Breast epithelium (tissue), 4 donors: ENCODE measurements at regions not wholly inside any gene's neighbourhood (a gene's known extent, or its start where the extent isn't known, plus 50 kb on each side); places are given as distances from the start of the nearest gene placed in this dataset.
"Not testable (repeated sequence)": the region's sequence is repeated elsewhere in the genome, so short reads cannot be mapped to it uniquely, and the experiment has no call there.

ENCODE experiments used
- DNase-seq, 2 donors: peaks; one replicate each; pipeline ENCODE4 v3.0.0-alpha.2; 2019; ENCODE audit warnings: low spot score in 2 of 2
- H3K27ac ChIP-seq, 2 donors: fragments of 200-600 bp; sonication (generic) in 1 of 2; one replicate each; pipeline ENCODE4 v1.5.1; 2016 to 2019; ENCODE audit warnings: mild to moderate bottlenecking in 1 of 2
- H3K27me3 ChIP-seq, 2 donors: fragments of 200-600 bp; sonication (generic) in 1 of 2; one replicate each; pipeline versions ENCODE4 v1.5.1 to v1.6.0; 2017 to 2019; ENCODE audit warnings: control low read depth in 1 of 2, mild to moderate bottlenecking in 1 of 2
- H3K36me3 ChIP-seq: fragments of 200-600 bp; one replicate; pipeline ENCODE4 v1.5.1; 2019
- H3K4me1 ChIP-seq, 2 donors: fragments of 200-600 bp; sonication (generic); one replicate each; pipeline ENCODE4 v1.5.1; 2016 to 2019; ENCODE audit warnings: control low read depth in 1 of 2
- H3K4me3 ChIP-seq, 3 donors: fragments of 200-600 bp; sonication (generic); 1 replicate in 2 of 3; 2 replicates in 1 of 3; pipeline ENCODE4 v1.5.1; 2016 to 2019; ENCODE audit warnings: mild to moderate bottlenecking in 3 of 3, moderate library complexity in 2 of 3
- H3K9me3 ChIP-seq, 2 donors: fragments of 200-600 bp; sonication (generic) in 1 of 2; one replicate each; pipeline ENCODE4 v1.5.1; 2016 to 2019; ENCODE audit warnings: control low read depth in 1 of 2
- CTCF ChIP-seq, 3 donors: fragments of 450-650 bp; IDR thresholded peaks; one replicate each; pipeline ENCODE4 v1.5.1; 2016 to 2017; ENCODE audit warnings: antibody characterized with exemption in 3 of 3, mild to moderate bottlenecking in 3 of 3, moderate library complexity in 3 of 3
- POLR2A ChIP-seq: fragments of 450-650 bp; IDR thresholded peaks from one replicate; pipeline ENCODE4 v1.6.1; 2016; ENCODE audit warnings: antibody characterized with exemption, mild to moderate bottlenecking, moderate library complexity
- POLR2AphosphoS5 ChIP-seq, 3 donors: sonication (generic); formaldehyde crosslinking; IDR thresholded peaks; one replicate each; pipeline ENCODE4 v1.6.1; 2017; ENCODE audit warnings: antibody characterized with exemption in 3 of 3
- intact Hi-C: fragments of 100-400 bp; cut with DNase I; formaldehyde crosslinking; loops from one replicate; pipeline ENCODE4 v1.15.1; 2023; ENCODE audit warnings: low total_unique reads

GRCh38 chr5:54870271-54870670 lies 115.1 kb downstream of the ESM1 start:
- Histone ChIP-seq H3K4me1 (no peaks in the 10 kb centered on the region), H3K36me3 (no peaks in the 10 kb centered on the region), H3K4me3 (no peak overlapping the region), H3K9me3 (no peaks in the 10 kb centered on the region), H3K27ac (no peak overlapping the region), H3K27me3 (no peaks in the 10 kb centered on the region)
- intact Hi-C loops, result no loop called here
- DNase-seq, result no peak
- no peak for TF ChIP-seq POLR2A
- no peak for TF ChIP-seq POLR2AphosphoS5 (IDR thresholded peaks at IDR 0.05)
- no peak for TF ChIP-seq CTCF (IDR thresholded peaks at IDR 0.05)

- H3K27ac ChIP-seq, result no peak overlapping the region
- H3K9me3 ChIP-seq, result no peaks in the 10 kb centered on the region
- H3K27me3 ChIP-seq, result no peaks in the 10 kb centered on the region
- H3K4me3 ChIP-seq, result no peak overlapping the region
- TF ChIP-seq POLR2A (no peak), CTCF (IDR thresholded peaks at IDR 0.05) (no peak), POLR2AphosphoS5 (IDR thresholded peaks at IDR 0.05) (no peak)
- no peak for DNase-seq
- no peaks in the 10 kb centered on the region for H3K4me1 ChIP-seq
- intact Hi-C loops, result no loop called here
- no peaks in the 10 kb centered on the region for H3K36me3 ChIP-seq
Observed at GRCh38 chr5:54869691-54870090, 115.7 kb downstream of the ESM1 start.

- Histone ChIP-seq H3K4me1 (no peaks in the 10 kb centered on the region), H3K27me3 (no peaks in the 10 kb centered on the region), H3K9me3 (no peaks in the 10 kb centered on the region), H3K4me3 (no peak overlapping the region), H3K36me3 (no peaks in the 10 kb centered on the region), H3K27ac (no peak overlapping the region)
- intact Hi-C loops, result no loop called here
- no peak for TF ChIP-seq POLR2A
- TF ChIP-seq CTCF (IDR thresholded peaks at IDR 0.05), result no peak
- TF ChIP-seq POLR2AphosphoS5 (IDR thresholded peaks at IDR 0.05), result no peak
- no peak for DNase-seq
Observed at GRCh38 chr5:54868511-54869483, 116.6 kb downstream of the ESM1 start.

- H3K4me1 ChIP-seq, result no peaks in the 10 kb centered on the region
- H3K27me3 ChIP-seq, result no peaks in the 10 kb centered on the region
- intact Hi-C loops, result no loop called here
- DNase-seq, result no peak
- peak overlapping the region in 1 of 3 donors; percentile 46 for H3K4me3 ChIP-seq
- no peaks in the 10 kb centered on the region for H3K36me3 ChIP-seq
- H3K27ac ChIP-seq, result no peak overlapping the region
- no peak for TF ChIP-seq POLR2A
- peak; percentile 74 to 79 (median 74) for TF ChIP-seq CTCF (IDR thresholded peaks at IDR 0.05)
- no peaks in the 10 kb centered on the region for H3K9me3 ChIP-seq
Observed at GRCh38 chr5:54867310-54867944, 118.0 kb downstream of the ESM1 start.

- H3K36me3 ChIP-seq, H3K4me3 ChIP-seq, DNase-seq, intact Hi-C loops, H3K27me3 ChIP-seq, H3K4me1 ChIP-seq, H3K9me3 ChIP-seq, H3K27ac ChIP-seq: not testable (repeated sequence)
Observed at GRCh38 chr5:54864911-54865515, 120.4 kb downstream of the ESM1 start.
